IMR-90 (cell line): ENCODE measurements at regions not wholly inside any gene's neighbourhood (a gene's known extent, or its start where the extent isn't known, plus 50 kb on each side); places are given as distances from the start of the nearest gene placed in this dataset.

ENCODE experiments used
- ATAC-seq: fragments of 200-7000 bp; cut with Tn5 transposase; 2 replicates; pipeline ENCODE4 v1.9.1; 2020; ENCODE audit warnings: low read depth, mild to moderate bottlenecking, moderate library complexity
- BruUV-seq: library from RNA; stranded (reverse); fragments of 400-500 nt; replicated peaks from 2 replicates; lab custom pipeline; 2021; lab: Mats Ljungman, UMichigan
- CTCF ChIA-PET: fragments of 300-600 bp; formaldehyde crosslinking; extraction: SDS; loops from one replicate; lab custom pipeline; 2021; ENCODE audit warnings: antibody characterized with exemption; lab: Yijun Ruan, JAX
- POLR2A ChIA-PET: fragments of 300-600 bp; sonication (Branson Sonifier 250); formaldehyde crosslinking; loops from one replicate; lab custom pipeline; 2022; ENCODE audit warnings: antibody characterized with exemption; ENCODE audit not compliant: unreplicated experiment; lab: Charles Lee
- DNase-seq: peaks from one replicate; pipeline ENCODE4 v3.0.0; 2013
- H2AFZ ChIP-seq: replicated peaks from 2 replicates; pipeline ENCODE3; 2013; ENCODE audit warnings: low read length, mild to moderate bottlenecking; ENCODE audit not compliant: poor library complexity
- H2AK5ac ChIP-seq: 2 replicates; pipeline ENCODE4 v1.6.1; 2013; ENCODE audit warnings: low read depth, low read length, inconsistent platforms
- H2AK9ac ChIP-seq: replicated peaks from 2 replicates; pipeline ENCODE3; 2013; ENCODE audit warnings: mild to moderate bottlenecking, low read depth, low read length, moderate library complexity; ENCODE audit not compliant: poor library complexity
- H2BK120ac ChIP-seq: 2 replicates; pipeline ENCODE4 v1.6.1; 2013; ENCODE audit warnings: low read depth, low read length, inconsistent platforms
- H2BK15ac ChIP-seq: 3 replicates; pipeline ENCODE4 v1.6.1; 2013; ENCODE audit warnings: low read depth, low read length, inconsistent platforms
- H2BK20ac ChIP-seq: 2 replicates; pipeline ENCODE4 v1.6.1; 2013; ENCODE audit warnings: low read depth, mild to moderate bottlenecking, inconsistent platforms, low read length, moderate library complexity
- H2BK5ac ChIP-seq: 2 replicates; pipeline ENCODE4 v1.6.1; 2013; ENCODE audit warnings: mild to moderate bottlenecking, low read depth, low read length, inconsistent platforms; ENCODE audit not compliant: poor library complexity, severe bottlenecking
- H3K14ac ChIP-seq: replicated peaks from 2 replicates; pipeline ENCODE4 v1.6.1; 2013; ENCODE audit warnings: low read depth, low read length, inconsistent platforms
- H3K18ac ChIP-seq: 2 replicates; pipeline ENCODE4 v1.6.1; 2013; ENCODE audit warnings: low read depth, low read length, control low read depth
- H3K23ac ChIP-seq: 2 replicates; pipeline ENCODE4 v1.6.1; 2013; ENCODE audit warnings: low read depth, low read length, inconsistent platforms
- H3K27ac ChIP-seq: 2 replicates; pipeline ENCODE4 v1.5.1; 2013; ENCODE audit warnings: mild to moderate bottlenecking, control low read depth, low read length; ENCODE audit not compliant: insufficient read depth
- H3K27me3 ChIP-seq: 2 replicates; pipeline ENCODE4 v1.6.1; 2013; ENCODE audit warnings: low read length; ENCODE audit not compliant: control insufficient read depth, insufficient read depth
- H3K36me3 ChIP-seq: 2 replicates; pipeline ENCODE4 v1.6.1; 2013; ENCODE audit warnings: low read length, mixed read lengths; ENCODE audit not compliant: control insufficient read depth, insufficient read depth
- H3K4ac ChIP-seq: 2 replicates; pipeline ENCODE4 v1.6.1; 2013; ENCODE audit warnings: low read depth, low read length, inconsistent platforms
- H3K4me1 ChIP-seq: 2 replicates; pipeline ENCODE4 v1.6.1; 2013; ENCODE audit warnings: low read length, mixed read lengths; ENCODE audit not compliant: control insufficient read depth, insufficient read depth
- H3K4me2 ChIP-seq: 2 replicates; pipeline ENCODE4 v1.6.1; 2013; ENCODE audit warnings: low read depth, mild to moderate bottlenecking, control low read depth, low read length, moderate library complexity
- H3K4me3 ChIP-seq: 2 replicates; pipeline ENCODE4 v1.5.1; 2013; ENCODE audit warnings: low read depth, mild to moderate bottlenecking, control low read depth, low read length, moderate library complexity; ENCODE audit not compliant: insufficient read depth
- H3K56ac ChIP-seq: 2 replicates; pipeline ENCODE4 v1.6.1; 2013; ENCODE audit warnings: low read length, inconsistent platforms; ENCODE audit not compliant: insufficient read depth; ENCODE audit errors: extremely low read depth
- H3K79me1 ChIP-seq, 2 experiments: 2 replicates each; pipeline ENCODE4 v1.6.1; 2013; ENCODE audit warnings: low read length in 2 of 2, inconsistent platforms in 1 of 2, low read depth in 1 of 2
- H3K9ac ChIP-seq: 2 replicates; pipeline ENCODE4 v1.6.1; 2013; ENCODE audit warnings: low read depth, low read length, control low read depth
- H3K9me1 ChIP-seq: 2 replicates; pipeline ENCODE4 v1.6.1; 2013; ENCODE audit warnings: low read length, inconsistent platforms; ENCODE audit not compliant: insufficient read depth
- H3K9me3 ChIP-seq: 2 replicates; pipeline ENCODE4 v1.6.1; 2013; ENCODE audit warnings: low read length; ENCODE audit not compliant: control insufficient read depth, insufficient read depth
- H4K20me1 ChIP-seq: 2 replicates; pipeline ENCODE4 v1.6.1; 2013; ENCODE audit warnings: low read length, inconsistent platforms; ENCODE audit not compliant: insufficient read depth
- H4K5ac ChIP-seq: 2 replicates; pipeline ENCODE4 v1.6.1; 2013; ENCODE audit warnings: mild to moderate bottlenecking, low read depth, low read length, control low read depth
- H4K8ac ChIP-seq, 2 experiments: 2 replicates each; pipeline ENCODE4 v1.6.1; 2013; ENCODE audit warnings: low read depth in 2 of 2, low read length in 2 of 2, control low read depth in 1 of 2, inconsistent platforms in 1 of 2
- H4K91ac ChIP-seq: 2 replicates; pipeline ENCODE4 v1.6.1; 2013; ENCODE audit warnings: low read depth, low read length, inconsistent platforms; ENCODE audit not compliant: insufficient read depth
- CEBPB ChIP-seq: IDR thresholded peaks from 2 replicates; pipeline ENCODE4 v1.6.1; 2012; ENCODE audit warnings: low read depth, low read length, improper control_type of control experiment
- RAD21 ChIP-seq: IDR thresholded peaks from 2 replicates; pipeline ENCODE4 v1.6.1; 2012; ENCODE audit warnings: low read length, improper control_type of control experiment
- dilution Hi-C: fragments of 300-500 bp; cut with HindIII; formaldehyde crosslinking; loops from one replicate; pipeline ENCODE4 v1.14.3; 2018; ENCODE audit warnings: low sequenced_read_pairs; ENCODE audit not compliant: unreplicated experiment
- in situ Hi-C: fragments of 300-500 bp; cut with MboI; formaldehyde crosslinking; loops from 3 replicates; pipeline ENCODE4 v1.14.3; 2019; ENCODE audit warnings: low sequenced_read_pairs, inconsistent platforms, mixed read lengths
- intact Hi-C: fragments of 100-400 bp; cut with micrococcal nuclease; formaldehyde crosslinking; loops from 2 replicates; pipeline ENCODE4 v1.10.0; 2022

DNA sequence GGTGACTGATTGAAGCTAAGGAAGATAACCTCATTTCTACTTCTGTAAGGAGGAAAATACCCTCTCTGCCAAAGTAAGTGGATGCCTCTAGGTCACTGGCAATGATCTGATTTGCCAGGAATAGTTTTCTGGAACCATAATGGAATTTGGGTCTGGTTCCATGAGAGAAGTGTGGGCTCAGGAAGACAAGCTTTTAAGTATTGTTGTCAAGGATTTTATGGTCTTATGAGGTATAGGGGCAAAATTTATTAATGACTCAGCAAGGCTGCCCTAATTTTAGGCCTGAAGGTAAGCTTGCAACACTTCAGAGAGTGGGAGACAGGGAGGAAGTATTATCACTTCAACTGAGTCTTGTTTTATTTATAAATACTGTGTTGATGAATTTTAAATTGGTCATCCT lies 322.6 kb upstream of the ACTBL2 start:
- Histone ChIP-seq H2AK5ac (no peak overlapping the region), H3K79me1 (no peaks in the 10 kb centered on the region), H3K27ac (no peak overlapping the region), H3K9me3 (no peaks in the 10 kb centered on the region), H3K9me1 (no peaks in the 10 kb centered on the region), H3K4me2 (no peak overlapping the region), H3K9ac (no peak overlapping the region), H3K56ac (no peak overlapping the region), H3K14ac (no peak overlapping the region), H4K8ac (no peak overlapping the region), H3K18ac (no peak overlapping the region), H3K23ac (no peak overlapping the region), H4K91ac (no peak overlapping the region), H3K27me3 (no peaks in the 10 kb centered on the region), H2AK9ac (no peak overlapping the region), H3K4me1 (peaks cover 4% of the 10 kb centered on the region; the same call in 1 of the 2 replicates), H2BK20ac (no peak overlapping the region), H2BK120ac (no peak overlapping the region), H2BK5ac (no peak overlapping the region), H3K4me3 (no peak overlapping the region), H3K36me3 (no peaks in the 10 kb centered on the region), H3K4ac (no peak overlapping the region), H2AFZ (no peak overlapping the region), H4K5ac (no peak overlapping the region; the same call in 1 of the 2 replicates), H2BK15ac (peak overlapping the region; percentile 38; the same call in 1 of the 3 replicates), H4K20me1 (no peaks in the 10 kb centered on the region)
- no TSS peak for BruUV-seq
- ATAC-seq (no peak), DNase-seq (no peak)
- intact Hi-C loops (no loop called here), in situ Hi-C loops (no loop called here), dilution Hi-C loops (no loop called here)
- CTCF ChIA-PET = no interaction called here
- POLR2A ChIA-PET = no interaction called here
- no peak for TF ChIP-seq CEBPB
- no peak for TF ChIP-seq RAD21
